Neural cell (in vitro differentiated cells): ENCODE measurements at regions not wholly inside any gene's neighbourhood (a gene's known extent, or its start where the extent isn't known, plus 50 kb on each side); places are given as distances from the start of the nearest gene placed in this dataset.
A peak's percentile ranks its signal among the peaks of the same experiment; 100 is the strongest.

Experiments
- H2AFZ ChIP-seq: fragments of 200-600, 300-800 bp; sonication (generic), shearing (Covaris generic); 2 replicates; pipeline ENCODE4 v1.6.0; 2014; ENCODE audit warnings: low read depth, mild to moderate bottlenecking, antibody characterized with exemption, low read length, moderate library complexity
- H3F3A ChIP-seq: fragments of 200-600 bp; shearing (Covaris generic); 2 replicates; pipeline ENCODE4 v1.6.1; 2016; ENCODE audit warnings: mild to moderate bottlenecking, moderate library complexity, mixed read lengths, antibody characterized with exemption, low read length; ENCODE audit not compliant: insufficient read depth, poor library complexity, severe bottlenecking
- H3K27ac ChIP-seq: fragments of 200-600, 300-800 bp; sonication (generic), shearing (Covaris generic); 2 replicates; pipeline ENCODE4 v1.5.1; 2014; ENCODE audit warnings: mild to moderate bottlenecking, low read length, moderate library complexity
- H3K27me3 ChIP-seq: fragments of 300-800, 200-600 bp; sonication (generic), shearing (Covaris generic); 2 replicates; pipeline ENCODE4 v1.6.0; 2014; ENCODE audit warnings: mild to moderate bottlenecking, low read depth, low read length, moderate library complexity; ENCODE audit not compliant: insufficient read depth
- H3K36me3 ChIP-seq: fragments of 300-800, 200-600 bp; sonication (generic), shearing (Covaris generic); 2 replicates; pipeline ENCODE4 v1.5.1; 2014; ENCODE audit warnings: mild to moderate bottlenecking, antibody characterized with exemption, low read length, moderate library complexity; ENCODE audit not compliant: insufficient read depth
- H3K4me2 ChIP-seq: fragments of 300-800, 200-600 bp; sonication (generic), shearing (Covaris generic); 2 replicates; pipeline ENCODE4 v1.6.0; 2014; ENCODE audit warnings: mild to moderate bottlenecking, low read length
- H3K4me3 ChIP-seq: fragments of 300-800, 200-600 bp; sonication (generic), shearing (Covaris generic); 2 replicates; pipeline ENCODE4 v1.5.1; 2014; ENCODE audit warnings: mild to moderate bottlenecking, low read length, moderate library complexity
- H3K79me2 ChIP-seq: fragments of 200-600 bp; shearing (Covaris generic); replicated peaks from 2 replicates; pipeline ENCODE4 v1.6.0; 2014; ENCODE audit warnings: mild to moderate bottlenecking, low read length, moderate library complexity; ENCODE audit not compliant: insufficient read depth
- H3K9ac ChIP-seq: fragments of 300-800, 200-600 bp; sonication (generic), shearing (Covaris generic); 2 replicates; pipeline ENCODE4 v1.6.1; 2016; ENCODE audit warnings: mild to moderate bottlenecking, low read length, mixed read lengths
- H3K9me2 ChIP-seq: fragments of 200-600 bp; shearing (Covaris generic); 2 replicates; pipeline ENCODE4 v1.6.1; 2016; ENCODE audit warnings: mild to moderate bottlenecking, low read length, mixed read lengths; ENCODE audit not compliant: insufficient read depth
- H3K9me3 ChIP-seq: fragments of 200-600, 300-800 bp; sonication (generic), shearing (Covaris generic); 2 replicates; pipeline ENCODE4 v1.6.1; 2016; ENCODE audit warnings: mild to moderate bottlenecking, mixed run types, low read length, moderate library complexity, mixed read lengths
- H4K20me1 ChIP-seq: fragments of 200-600 bp; shearing (Covaris generic); 2 replicates; pipeline ENCODE4 v1.6.1; 2016; ENCODE audit warnings: mild to moderate bottlenecking, mixed run types; ENCODE audit not compliant: insufficient read depth
- EP300 ChIP-seq: fragments of 450-650 bp; conservative IDR thresholded peaks from 2 replicates; pipeline ENCODE4 v1.6.1; 2014; ENCODE audit warnings: antibody characterized with exemption, mild to moderate bottlenecking, moderate library complexity; ENCODE audit not compliant: poor library complexity, severe bottlenecking
- EZH2 ChIP-seq: fragments of 200-600, 300-800 bp; shearing (Covaris generic), sonication (generic); IDR thresholded peaks from 2 replicates; pipeline ENCODE4 v1.6.1; 2014; ENCODE audit warnings: antibody characterized with exemption, low read length, borderline replicate concordance, mild to moderate bottlenecking; ENCODE audit not compliant: insufficient read depth, poor library complexity, severe bottlenecking
- POLR2AphosphoS5 ChIP-seq: IDR thresholded peaks from 2 replicates; pipeline ENCODE4 v1.6.1; 2012
- RAD21 ChIP-seq: fragments of 450-650 bp; conservative IDR thresholded peaks from 2 replicates; pipeline ENCODE4 v1.6.1; 2014; ENCODE audit warnings: antibody characterized with exemption, mild to moderate bottlenecking, moderate library complexity
- SMC3 ChIP-seq: fragments of 450-650 bp; conservative IDR thresholded peaks from 2 replicates; pipeline ENCODE4 v1.6.1; 2014; ENCODE audit warnings: antibody characterized with exemption, mild to moderate bottlenecking, moderate library complexity; ENCODE audit not compliant: poor library complexity
- TAF1 ChIP-seq: IDR thresholded peaks from 2 replicates; pipeline ENCODE4 v1.6.1; 2012; ENCODE audit warnings: low read depth
- TF ChIP-seq, protein P1 (sequence below): fragments of 450-650 bp; IDR thresholded peaks from 2 replicates; pipeline ENCODE4 v1.5.1; 2014; ENCODE audit warnings: antibody characterized with exemption, mild to moderate bottlenecking, moderate library complexity; ENCODE audit not compliant: poor library complexity, severe bottlenecking
- TF ChIP-seq, protein P2 (sequence below): IDR thresholded peaks from 2 replicates; pipeline ENCODE4 v1.6.1; 2012; ENCODE audit warnings: borderline replicate concordance

DNA sequence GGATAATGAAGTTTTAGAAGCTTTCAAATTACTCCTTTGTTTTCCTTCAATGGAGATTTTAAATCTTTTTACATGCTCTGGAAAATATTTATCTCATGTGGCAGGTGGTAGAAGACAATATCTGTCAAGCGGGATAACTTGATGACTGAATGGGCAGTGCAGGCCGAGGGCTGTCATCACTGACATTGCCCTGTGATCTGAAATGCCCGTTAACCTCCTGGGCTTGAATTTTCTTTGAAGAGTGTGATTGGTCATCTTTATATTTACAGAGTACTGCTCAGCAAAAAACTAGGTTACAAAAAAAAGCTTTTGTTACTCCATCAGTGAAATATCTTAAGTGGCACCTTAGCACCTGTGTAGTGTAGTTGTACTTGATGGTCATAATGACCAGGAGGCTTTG lies 147.5 kb downstream of the GATB start:
- H3K9me2 ChIP-seq, result no peaks in the 10 kb centered on the region
- no peaks in the 10 kb centered on the region for H3K9me3 ChIP-seq
- no peak overlapping the region for H3K27ac ChIP-seq
- H2AFZ ChIP-seq, result no peak overlapping the region
- H3K79me2 ChIP-seq, result no peaks in the 10 kb centered on the region
- no peaks in the 10 kb centered on the region for H3K27me3 ChIP-seq
- no peaks in the 10 kb centered on the region for H3K36me3 ChIP-seq
- H3K4me2 ChIP-seq, result no peak overlapping the region
- H3F3A ChIP-seq, result no peaks in the 10 kb centered on the region
- no peaks in the 10 kb centered on the region for H4K20me1 ChIP-seq
- no peak for TF ChIP-seq TAF1
- no peak for TF ChIP-seq EP300
- TF ChIP-seq SMC3, result no peak
- TF ChIP-seq POLR2AphosphoS5, result no peak
- TF ChIP-seq RAD21, result no peak
- H3K4me3 ChIP-seq, result no peak overlapping the region
- no peak overlapping the region for H3K9ac ChIP-seq

DNA sequence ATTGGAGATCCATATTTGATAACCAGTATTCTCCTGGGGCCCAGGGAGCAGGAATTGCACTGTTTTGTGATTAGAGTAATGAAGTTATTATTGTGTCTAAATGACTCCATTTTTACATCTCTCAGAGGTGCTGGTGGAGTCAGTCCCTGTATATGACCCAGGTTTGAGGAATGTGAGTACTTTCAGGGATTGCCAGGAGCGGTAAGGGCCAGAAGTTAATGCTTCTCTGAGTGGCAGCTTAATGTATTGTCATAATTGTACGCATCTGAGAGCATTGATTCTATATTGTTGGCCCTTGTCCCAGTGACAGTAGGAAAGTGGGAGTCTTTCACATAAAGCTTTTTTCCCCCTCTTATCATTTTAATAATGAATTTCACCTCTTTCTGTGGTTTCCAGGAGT lies 146.2 kb downstream of the GATB start:
- H3K4me2 ChIP-seq, result no peak overlapping the region
- no peaks in the 10 kb centered on the region for H3K9me3 ChIP-seq
- H3F3A ChIP-seq, result no peaks in the 10 kb centered on the region
- H4K20me1 ChIP-seq, result no peaks in the 10 kb centered on the region
- no peaks in the 10 kb centered on the region for H3K9me2 ChIP-seq
- no peak overlapping the region for H3K4me3 ChIP-seq
- no peaks in the 10 kb centered on the region for H3K27me3 ChIP-seq
- TF ChIP-seq EZH2 (no peak), POLR2AphosphoS5 (peak; percentile 15), SMC3 (no peak)
- peak overlapping the region; percentile 37 for H3K27ac ChIP-seq
- H3K9ac ChIP-seq, result no peak overlapping the region
- H3K79me2 ChIP-seq, result no peaks in the 10 kb centered on the region
- H2AFZ ChIP-seq, result no peak overlapping the region
- H3K36me3 ChIP-seq, result no peaks in the 10 kb centered on the region

DNA sequence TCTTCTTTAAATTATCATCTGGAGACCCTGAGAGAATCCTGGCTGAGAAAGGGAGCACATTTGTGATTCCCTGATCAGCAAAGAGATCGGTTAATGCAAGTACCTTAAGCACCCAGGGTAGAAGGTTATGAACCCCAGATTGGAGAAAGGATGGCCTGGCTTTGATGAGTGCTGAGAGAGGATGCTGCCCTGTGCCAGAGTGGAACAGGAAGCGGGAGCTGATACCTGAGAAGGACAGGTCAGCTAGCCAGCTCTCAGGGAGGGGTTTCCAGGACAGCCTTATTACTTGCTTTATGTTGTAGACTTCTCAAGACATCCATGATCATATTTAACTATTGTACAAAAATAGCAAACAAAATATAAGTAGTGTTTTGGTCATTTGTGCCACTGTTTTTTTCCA lies 141.9 kb downstream of the GATB start:
- Histone ChIP-seq H3K9me3 (no peaks in the 10 kb centered on the region), H3K9me2 (no peaks in the 10 kb centered on the region), H3K79me2 (no peaks in the 10 kb centered on the region), H3K4me3 (no peak overlapping the region), H3K4me2 (no peak overlapping the region), H3K9ac (no peak overlapping the region), H2AFZ (no peak overlapping the region), H3K27me3 (no peaks in the 10 kb centered on the region), H3K36me3 (no peaks in the 10 kb centered on the region), H4K20me1 (no peaks in the 10 kb centered on the region), H3F3A (no peaks in the 10 kb centered on the region), H3K27ac (no peak overlapping the region)
- no peak for TF ChIP-seq EP300
- TF ChIP-seq, protein P1, sequence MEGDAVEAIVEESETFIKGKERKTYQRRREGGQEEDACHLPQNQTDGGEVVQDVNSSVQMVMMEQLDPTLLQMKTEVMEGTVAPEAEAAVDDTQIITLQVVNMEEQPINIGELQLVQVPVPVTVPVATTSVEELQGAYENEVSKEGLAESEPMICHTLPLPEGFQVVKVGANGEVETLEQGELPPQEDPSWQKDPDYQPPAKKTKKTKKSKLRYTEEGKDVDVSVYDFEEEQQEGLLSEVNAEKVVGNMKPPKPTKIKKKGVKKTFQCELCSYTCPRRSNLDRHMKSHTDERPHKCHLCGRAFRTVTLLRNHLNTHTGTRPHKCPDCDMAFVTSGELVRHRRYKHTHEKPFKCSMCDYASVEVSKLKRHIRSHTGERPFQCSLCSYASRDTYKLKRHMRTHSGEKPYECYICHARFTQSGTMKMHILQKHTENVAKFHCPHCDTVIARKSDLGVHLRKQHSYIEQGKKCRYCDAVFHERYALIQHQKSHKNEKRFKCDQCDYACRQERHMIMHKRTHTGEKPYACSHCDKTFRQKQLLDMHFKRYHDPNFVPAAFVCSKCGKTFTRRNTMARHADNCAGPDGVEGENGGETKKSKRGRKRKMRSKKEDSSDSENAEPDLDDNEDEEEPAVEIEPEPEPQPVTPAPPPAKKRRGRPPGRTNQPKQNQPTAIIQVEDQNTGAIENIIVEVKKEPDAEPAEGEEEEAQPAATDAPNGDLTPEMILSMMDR, result no peak
- TF ChIP-seq RAD21, result no peak
- TF ChIP-seq, protein P2, sequence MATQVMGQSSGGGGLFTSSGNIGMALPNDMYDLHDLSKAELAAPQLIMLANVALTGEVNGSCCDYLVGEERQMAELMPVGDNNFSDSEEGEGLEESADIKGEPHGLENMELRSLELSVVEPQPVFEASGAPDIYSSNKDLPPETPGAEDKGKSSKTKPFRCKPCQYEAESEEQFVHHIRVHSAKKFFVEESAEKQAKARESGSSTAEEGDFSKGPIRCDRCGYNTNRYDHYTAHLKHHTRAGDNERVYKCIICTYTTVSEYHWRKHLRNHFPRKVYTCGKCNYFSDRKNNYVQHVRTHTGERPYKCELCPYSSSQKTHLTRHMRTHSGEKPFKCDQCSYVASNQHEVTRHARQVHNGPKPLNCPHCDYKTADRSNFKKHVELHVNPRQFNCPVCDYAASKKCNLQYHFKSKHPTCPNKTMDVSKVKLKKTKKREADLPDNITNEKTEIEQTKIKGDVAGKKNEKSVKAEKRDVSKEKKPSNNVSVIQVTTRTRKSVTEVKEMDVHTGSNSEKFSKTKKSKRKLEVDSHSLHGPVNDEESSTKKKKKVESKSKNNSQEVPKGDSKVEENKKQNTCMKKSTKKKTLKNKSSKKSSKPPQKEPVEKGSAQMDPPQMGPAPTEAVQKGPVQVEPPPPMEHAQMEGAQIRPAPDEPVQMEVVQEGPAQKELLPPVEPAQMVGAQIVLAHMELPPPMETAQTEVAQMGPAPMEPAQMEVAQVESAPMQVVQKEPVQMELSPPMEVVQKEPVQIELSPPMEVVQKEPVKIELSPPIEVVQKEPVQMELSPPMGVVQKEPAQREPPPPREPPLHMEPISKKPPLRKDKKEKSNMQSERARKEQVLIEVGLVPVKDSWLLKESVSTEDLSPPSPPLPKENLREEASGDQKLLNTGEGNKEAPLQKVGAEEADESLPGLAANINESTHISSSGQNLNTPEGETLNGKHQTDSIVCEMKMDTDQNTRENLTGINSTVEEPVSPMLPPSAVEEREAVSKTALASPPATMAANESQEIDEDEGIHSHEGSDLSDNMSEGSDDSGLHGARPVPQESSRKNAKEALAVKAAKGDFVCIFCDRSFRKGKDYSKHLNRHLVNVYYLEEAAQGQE, result no peak
- TF ChIP-seq TAF1, result no peak
